HepG2 (cell line): ENCODE measurements at regions not wholly inside any gene's neighbourhood (a gene's known extent, or its start where the extent isn't known, plus 50 kb on each side); places are given as distances from the start of the nearest gene placed in this dataset.

Experiments used
- CC2D1A ChIP-seq: sonication (generic); formaldehyde crosslinking; IDR thresholded peaks from 2 replicates; pipeline ENCODE4 v1.8.1; 2023; ENCODE audit warnings: mild to moderate bottlenecking, missing genetic modification reagents
- ISL2 ChIP-seq: sonication (generic); formaldehyde crosslinking; IDR thresholded peaks from 2 replicates; pipeline ENCODE4 v1.5.0; 2020; ENCODE audit warnings: missing genetic modification reagents
- MAF1 ChIP-seq: sonication (generic); formaldehyde crosslinking; IDR thresholded peaks from 2 replicates; pipeline ENCODE4 v1.5.0; 2020; ENCODE audit warnings: missing genetic modification reagents, borderline replicate concordance
- SIN3A ChIP-seq: IDR thresholded peaks from 2 replicates; pipeline ENCODE4 v1.6.1; 2011; ENCODE audit warnings: low read depth, mild to moderate bottlenecking, control low read depth, low read length, borderline replicate concordance
- TF ChIP-seq, protein P1 (sequence below): sonication (generic); formaldehyde crosslinking; IDR thresholded peaks from 2 replicates; pipeline ENCODE4 v1.4.0; 2020; ENCODE audit warnings: missing genetic modification reagents

GRCh38 chr5:159419576-159419975, 89.3 kb upstream of the IL12B start:
- TF ChIP-seq SIN3A = no peak
- TF ChIP-seq CC2D1A (CRISPR knock-in tag) = no peak
- TF ChIP-seq, protein P1, sequence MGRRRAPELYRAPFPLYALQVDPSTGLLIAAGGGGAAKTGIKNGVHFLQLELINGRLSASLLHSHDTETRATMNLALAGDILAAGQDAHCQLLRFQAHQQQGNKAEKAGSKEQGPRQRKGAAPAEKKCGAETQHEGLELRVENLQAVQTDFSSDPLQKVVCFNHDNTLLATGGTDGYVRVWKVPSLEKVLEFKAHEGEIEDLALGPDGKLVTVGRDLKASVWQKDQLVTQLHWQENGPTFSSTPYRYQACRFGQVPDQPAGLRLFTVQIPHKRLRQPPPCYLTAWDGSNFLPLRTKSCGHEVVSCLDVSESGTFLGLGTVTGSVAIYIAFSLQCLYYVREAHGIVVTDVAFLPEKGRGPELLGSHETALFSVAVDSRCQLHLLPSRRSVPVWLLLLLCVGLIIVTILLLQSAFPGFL (CRISPR knock-in tag) = no peak
- TF ChIP-seq MAF1 (CRISPR knock-in tag) = no peak
- no peak for TF ChIP-seq ISL2 (CRISPR knock-in tag)
